HG03442 (cell line): ENCODE measurements at regions not wholly inside any gene's neighbourhood (a gene's known extent, or its start where the extent isn't known, plus 50 kb on each side); places are given as distances from the start of the nearest gene placed in this dataset.
"Not testable (repeated sequence)": the region's sequence is repeated elsewhere in the genome, so short reads cannot be mapped to it uniquely, and the experiment has no call there.

ENCODE experiments used
- ATAC-seq: cut with Tn5 transposase; IDR thresholded peaks from one replicate; pipeline ENCODE4 v1.9.1; 2021; ENCODE audit warnings: mild to moderate bottlenecking, moderate library complexity; ENCODE audit not compliant: unreplicated experiment

- not testable (repeated sequence) for ATAC-seq
Observed at GRCh38 chr12:13518034-13518433, 321.5 kb downstream of the EMP1 start.

- no peak for ATAC-seq
Observed at GRCh38 chr12:13509740-13510139, 313.2 kb downstream of the EMP1 start.

DNA sequence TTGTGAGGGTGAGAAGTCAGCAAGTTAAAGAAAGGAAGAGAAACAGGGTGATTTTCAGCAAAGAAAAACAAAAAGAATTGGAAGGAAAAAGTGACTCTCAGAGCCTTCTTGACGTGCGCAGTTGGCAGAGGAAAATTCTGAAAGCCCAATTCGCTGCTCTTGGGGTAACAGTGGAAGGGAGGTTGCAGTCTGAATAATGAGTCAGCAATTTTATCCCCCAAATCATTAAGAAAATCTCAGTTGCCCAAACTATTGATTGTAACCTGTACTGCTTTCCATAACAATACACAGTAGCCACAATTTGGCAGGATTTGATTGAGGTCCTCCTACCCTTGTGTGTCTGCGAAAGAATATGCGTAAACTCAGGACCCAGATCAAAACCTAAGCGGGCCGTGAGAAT lies 309.1 kb downstream of the EMP1 start:
- no peak for ATAC-seq

DNA sequence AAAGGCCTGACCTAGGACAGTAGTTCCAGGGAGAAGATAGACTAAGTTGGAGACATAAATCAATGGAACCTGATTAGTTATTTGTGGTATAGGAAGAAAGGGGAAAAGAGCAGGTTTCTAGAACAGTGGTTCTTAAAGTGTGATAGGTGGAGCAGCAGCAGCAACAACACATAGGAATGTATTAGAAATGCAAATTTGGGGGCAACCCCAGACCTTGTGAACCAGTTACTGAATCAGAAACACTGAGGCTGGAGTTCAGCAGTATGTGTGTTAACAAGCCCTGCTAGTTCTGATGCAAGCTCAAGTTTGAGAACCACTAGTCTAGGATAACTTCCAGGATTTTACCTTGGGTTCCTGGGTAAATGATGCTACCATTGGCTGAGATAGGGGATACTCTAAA lies 308.7 kb downstream of the EMP1 start:
- ATAC-seq, result peak; percentile 47

GRCh38 chr12:13504736-13505135 lies 308.2 kb downstream of the EMP1 start:
- ATAC-seq, result no peak

- no peak for ATAC-seq
Observed at GRCh38 chr12:13504074-13504473, 307.5 kb downstream of the EMP1 start.

GRCh38 chr12:13503094-13503835 lies 306.7 kb downstream of the EMP1 start:
- ATAC-seq, result no peak

DNA sequence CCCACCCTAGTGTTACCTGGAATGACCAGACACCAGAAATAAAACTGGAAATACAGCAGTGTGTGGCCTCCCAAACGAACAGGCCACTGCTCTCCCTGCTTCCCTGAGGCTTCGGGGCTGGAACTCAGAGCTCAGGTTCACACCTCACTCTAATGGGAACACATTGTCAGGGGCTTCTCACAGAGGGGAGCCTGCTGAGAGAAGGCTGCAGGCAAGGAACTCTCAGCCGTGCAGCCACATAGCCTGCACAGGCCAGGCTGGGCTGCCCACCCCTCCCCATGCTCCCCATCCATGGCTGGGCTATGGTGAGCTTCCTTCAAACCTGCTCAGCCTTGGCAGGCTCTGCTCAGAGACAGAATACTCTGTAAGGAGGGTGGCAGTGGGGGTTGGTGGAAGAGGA lies 302.5 kb downstream of the EMP1 start:
- no peak for ATAC-seq

GRCh38 chr12:13496111-13496510 lies 299.6 kb downstream of the EMP1 start:
- ATAC-seq, result no peak

DNA sequence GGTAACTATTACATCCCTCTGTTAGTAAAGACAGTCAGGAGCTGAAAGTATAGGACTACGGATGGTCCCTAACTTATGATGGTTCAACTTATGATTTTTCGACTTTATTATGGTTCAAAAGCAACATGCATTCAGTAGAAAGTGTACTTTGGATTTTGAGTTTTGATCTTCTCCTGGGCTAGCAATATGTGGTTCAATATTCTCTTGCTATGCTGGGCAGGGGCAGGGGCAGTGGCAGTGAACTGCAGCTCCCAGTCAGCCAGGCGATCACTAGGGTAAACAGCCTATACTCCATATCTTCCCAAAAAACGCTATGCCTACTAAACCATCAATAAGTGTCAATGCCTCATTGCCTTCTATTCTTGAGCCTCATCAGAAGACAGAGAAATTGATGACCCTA lies 292.7 kb downstream of the EMP1 start:
- no peak for ATAC-seq

DNA sequence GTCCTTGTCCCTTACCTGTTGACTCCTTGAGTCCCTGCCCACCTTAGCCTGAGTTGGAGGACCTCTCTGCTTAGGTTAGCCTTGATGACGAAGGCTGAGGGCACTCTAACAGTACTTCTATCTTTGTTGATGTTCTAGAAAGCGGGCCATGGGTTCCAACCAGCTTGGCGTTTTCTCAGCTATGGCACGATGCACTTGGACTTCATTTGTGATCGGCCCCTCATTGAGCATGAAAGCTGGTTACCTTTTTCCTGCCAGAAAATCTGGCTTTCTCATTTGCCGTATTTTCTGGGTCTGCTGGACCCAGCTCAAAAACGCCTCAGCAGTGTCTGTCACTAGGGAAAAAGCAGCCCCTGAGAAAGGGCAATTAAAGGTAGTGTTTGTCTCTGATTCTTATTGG lies 290.8 kb downstream of the EMP1 start:
- no peak for ATAC-seq

- ATAC-seq, result no peak
Observed at GRCh38 chr12:13486794-13487193, 290.3 kb downstream of the EMP1 start.

GRCh38 chr12:13478650-13479181 lies 282.2 kb downstream of the EMP1 start:
- no peak for ATAC-seq

GRCh38 chr12:13474381-13474780 lies 277.9 kb downstream of the EMP1 start:
- ATAC-seq, result no peak

- ATAC-seq, result peak; percentile 98
Observed at GRCh38 chr12:13472690-13473089, 276.2 kb downstream of the EMP1 start.

- no peak for ATAC-seq
Observed at GRCh38 chr12:13471471-13471870, 274.9 kb downstream of the EMP1 start.

GRCh38 chr12:13465635-13466034 lies 269.1 kb downstream of the EMP1 start:
- no peak for ATAC-seq

DNA sequence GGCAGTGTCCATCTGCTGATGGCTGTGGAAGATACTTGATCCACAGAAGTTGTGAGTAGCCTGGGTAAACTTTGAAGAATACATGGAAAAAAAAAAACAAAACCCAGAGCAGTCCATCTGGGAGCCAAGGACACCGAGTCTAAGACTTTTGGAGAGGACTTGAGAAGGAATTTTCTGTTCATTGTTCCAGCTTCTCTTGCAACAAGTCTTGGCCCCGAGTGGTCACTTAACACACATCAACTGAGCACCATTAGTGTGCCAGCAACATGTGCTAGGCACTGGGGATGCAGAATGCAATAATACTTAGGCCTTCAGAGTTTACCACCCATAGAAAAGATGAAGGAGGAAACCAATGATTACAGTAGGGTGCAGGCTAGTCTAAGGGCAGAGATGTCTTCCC lies 266.7 kb downstream of the EMP1 start:
- no peak for ATAC-seq

- ATAC-seq, result no peak
Observed at GRCh38 chr12:13462450-13462849, 265.9 kb downstream of the EMP1 start.

DNA sequence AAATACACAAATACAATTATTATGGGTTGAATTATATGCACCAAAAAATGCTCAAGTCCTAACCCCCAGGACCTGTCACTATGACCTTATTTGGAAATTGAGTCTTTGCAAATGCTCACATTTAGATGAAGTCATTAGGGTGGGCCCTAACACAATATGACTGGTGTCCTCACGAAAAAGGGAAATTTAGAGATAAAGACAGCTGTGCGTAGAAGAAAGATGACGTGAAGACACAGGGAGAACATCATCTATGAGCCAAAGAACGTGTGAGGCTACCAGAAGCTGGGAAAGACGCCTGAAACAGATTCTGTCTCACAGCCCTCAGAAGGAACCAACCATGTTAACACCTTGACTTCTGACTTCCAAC lies 259.2 kb downstream of the EMP1 start:
- ATAC-seq, result no peak

- ATAC-seq, result no peak
Observed at GRCh38 chr12:13454991-13455777, 258.7 kb downstream of the EMP1 start.

GRCh38 chr12:13452955-13453570 lies 256.5 kb downstream of the EMP1 start:
- no peak for ATAC-seq
